ENCODE measurements at regions not wholly inside any gene's neighbourhood (a gene's known extent, or its start where the extent isn't known, plus 50 kb on each side); places are given as distances from the start of the nearest gene placed in this dataset.

DNA sequence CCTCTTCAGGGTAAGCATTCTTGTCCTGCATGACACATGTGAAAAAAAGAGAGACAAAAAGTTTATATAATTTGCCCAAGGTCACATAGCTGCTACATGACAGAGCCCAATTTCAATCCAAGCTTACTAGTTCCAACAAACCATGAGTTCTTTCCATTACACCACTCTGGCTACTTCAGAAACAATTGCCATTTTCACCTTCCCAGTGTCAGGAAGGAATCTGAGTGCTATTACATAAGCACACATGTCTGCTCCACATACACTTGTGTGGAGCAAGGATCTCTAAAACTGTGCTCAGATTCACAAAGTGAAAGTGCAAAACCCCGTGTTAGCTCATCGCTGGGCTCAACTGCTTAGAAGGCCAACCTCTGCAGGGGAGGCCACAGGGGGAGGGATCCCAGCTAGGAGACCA lies 356.2 kb upstream of the NFE2L3 start:
- TF ChIP-seq, protein P1, sequence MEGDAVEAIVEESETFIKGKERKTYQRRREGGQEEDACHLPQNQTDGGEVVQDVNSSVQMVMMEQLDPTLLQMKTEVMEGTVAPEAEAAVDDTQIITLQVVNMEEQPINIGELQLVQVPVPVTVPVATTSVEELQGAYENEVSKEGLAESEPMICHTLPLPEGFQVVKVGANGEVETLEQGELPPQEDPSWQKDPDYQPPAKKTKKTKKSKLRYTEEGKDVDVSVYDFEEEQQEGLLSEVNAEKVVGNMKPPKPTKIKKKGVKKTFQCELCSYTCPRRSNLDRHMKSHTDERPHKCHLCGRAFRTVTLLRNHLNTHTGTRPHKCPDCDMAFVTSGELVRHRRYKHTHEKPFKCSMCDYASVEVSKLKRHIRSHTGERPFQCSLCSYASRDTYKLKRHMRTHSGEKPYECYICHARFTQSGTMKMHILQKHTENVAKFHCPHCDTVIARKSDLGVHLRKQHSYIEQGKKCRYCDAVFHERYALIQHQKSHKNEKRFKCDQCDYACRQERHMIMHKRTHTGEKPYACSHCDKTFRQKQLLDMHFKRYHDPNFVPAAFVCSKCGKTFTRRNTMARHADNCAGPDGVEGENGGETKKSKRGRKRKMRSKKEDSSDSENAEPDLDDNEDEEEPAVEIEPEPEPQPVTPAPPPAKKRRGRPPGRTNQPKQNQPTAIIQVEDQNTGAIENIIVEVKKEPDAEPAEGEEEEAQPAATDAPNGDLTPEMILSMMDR (IDR thresholded peaks at IDR 0.05), result no peak
- no peak for TF ChIP-seq POLR2A (IDR thresholded peaks at IDR 0.05)

All from sigmoid colon (tissue), 3 donors.